CD4-positive, alpha-beta T cell treated with Interleukin-17A for 4 hours (primary cell): ENCODE measurements at regions not wholly inside any gene's neighbourhood (a gene's known extent, or its start where the extent isn't known, plus 50 kb on each side); places are given as distances from the start of the nearest gene placed in this dataset.
"Not testable (repeated sequence)": the region's sequence is repeated elsewhere in the genome, so short reads cannot be mapped to it uniquely, and the experiment has no call there.

Experiments
- DNase-seq: peaks from one replicate; pipeline ENCODE4 v3.0.0-alpha.2; 2020; ENCODE audit warnings: mixed read lengths

DNA sequence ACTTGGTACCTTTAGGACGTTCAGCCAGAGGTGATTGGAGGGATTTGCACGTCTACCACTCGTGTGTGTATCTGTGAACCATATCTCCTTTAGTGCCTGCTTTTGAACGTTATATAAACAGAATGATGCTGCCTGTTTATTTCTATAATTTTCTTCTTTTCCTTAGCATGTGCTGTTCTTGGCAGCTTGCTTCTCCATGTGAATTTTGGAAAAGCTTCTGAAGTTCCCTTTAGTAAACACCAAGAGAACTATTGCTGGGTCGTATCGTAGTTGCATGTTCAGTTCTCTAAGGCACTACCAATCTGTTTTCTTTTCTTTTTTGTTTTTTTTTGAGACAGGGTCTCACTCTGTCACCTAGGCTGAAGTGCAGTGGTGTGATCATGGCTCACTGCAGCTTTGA is 73.8 kb upstream of the FANCC start:
- not testable (repeated sequence) for DNase-seq

DNA sequence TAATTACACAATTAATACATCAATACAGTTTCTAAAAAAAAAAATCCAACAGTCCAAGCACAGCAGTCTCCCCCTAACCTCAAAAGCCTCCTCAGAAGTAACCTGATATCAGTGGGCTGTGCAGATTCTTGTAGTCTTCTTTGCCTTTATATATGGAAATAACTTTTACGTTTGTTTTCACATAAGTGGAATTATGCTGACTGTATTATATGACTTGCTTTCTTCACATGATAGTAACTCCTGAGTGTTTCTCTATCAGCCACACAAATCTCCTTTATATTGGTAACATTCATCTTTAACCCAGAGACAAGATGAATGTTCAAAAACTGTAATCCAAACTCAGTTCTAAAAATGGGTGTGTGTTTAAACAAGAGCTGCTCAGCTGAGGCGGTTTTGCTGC is 71.9 kb upstream of the FANCC start:
- DNase-seq = no peak

DNA sequence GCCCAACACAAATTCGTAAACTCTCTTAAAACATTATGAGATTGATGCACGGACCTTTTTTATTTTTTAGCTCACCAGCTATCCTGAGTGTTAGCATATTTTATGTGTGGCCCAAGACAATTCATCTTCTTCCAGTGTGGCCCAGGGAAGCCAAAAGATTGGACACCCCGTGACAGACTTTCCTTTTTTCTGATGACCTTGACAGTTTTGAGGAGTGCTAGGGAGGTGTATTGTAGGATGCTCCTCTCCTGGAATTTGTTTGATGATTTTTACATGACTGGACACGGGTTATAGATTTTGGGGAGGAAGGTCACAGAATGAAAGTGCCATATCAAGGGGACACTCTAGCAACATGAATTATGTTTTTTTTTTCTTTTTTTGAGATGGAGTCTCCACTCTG is 69.3 kb upstream of the FANCC start:
- no peak for DNase-seq

DNA sequence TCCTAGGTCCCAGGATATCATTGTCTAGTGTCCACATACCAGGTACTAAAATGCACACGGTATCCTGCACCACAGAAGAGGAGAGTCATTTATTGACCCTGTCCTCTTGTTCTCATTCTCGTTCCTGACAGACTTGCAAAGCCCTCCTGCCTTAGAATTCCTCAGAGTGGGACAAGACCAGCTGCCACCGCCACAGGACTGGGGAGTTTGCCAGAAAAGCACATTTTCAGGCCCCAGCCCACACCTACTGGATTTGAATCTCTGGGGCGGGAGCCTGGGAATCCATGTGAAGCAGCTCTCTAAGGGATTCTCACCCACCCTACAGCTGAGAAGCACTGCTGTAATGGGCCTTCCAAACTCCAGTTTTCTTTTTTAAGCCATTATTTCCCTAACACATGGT is 68.0 kb upstream of the FANCC start:
- no peak for DNase-seq

DNA sequence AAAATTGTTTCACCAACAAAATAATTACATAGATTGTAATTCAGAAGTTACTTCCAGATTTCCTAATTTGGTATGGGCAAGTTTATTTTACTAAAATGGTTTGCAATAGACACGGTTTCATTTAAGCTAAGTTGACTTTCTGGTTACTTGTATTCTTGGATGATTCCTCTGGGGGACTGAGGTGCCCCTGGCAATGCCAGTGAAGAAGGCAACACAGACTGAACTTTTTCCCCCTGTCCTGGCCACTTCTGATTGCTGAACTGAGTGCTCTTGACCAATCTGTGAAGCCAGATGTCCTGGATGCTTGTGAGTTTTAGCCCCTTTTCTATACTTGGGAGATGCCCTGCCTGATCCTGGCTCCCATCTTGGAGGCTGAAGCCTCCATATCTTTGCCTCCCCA is 66.3 kb upstream of the FANCC start:
- no peak for DNase-seq

DNA sequence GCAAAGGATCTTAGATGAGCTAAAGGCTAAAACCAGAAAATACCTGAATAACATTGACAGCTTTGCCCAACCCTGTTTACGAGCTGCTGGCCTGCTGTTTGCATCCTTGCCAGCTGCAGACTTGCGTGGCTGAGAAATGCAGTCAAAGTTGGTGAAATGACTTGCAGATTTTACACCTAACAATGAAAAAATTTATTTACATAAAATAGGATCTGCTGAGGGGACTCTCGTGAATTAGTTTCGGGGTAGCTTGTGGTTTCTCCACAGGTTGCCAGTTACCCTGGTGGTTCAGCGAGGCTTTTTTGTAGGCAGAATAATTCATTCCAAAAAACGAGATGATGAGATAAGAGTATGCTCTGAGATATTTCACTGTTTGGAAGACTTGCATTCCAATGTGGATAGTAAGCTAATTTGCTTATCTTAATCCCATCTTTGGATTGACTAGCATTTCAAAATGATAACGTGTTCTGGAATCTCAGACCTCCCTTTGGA is 65.7 kb upstream of the FANCC start:
- no peak for DNase-seq

DNA sequence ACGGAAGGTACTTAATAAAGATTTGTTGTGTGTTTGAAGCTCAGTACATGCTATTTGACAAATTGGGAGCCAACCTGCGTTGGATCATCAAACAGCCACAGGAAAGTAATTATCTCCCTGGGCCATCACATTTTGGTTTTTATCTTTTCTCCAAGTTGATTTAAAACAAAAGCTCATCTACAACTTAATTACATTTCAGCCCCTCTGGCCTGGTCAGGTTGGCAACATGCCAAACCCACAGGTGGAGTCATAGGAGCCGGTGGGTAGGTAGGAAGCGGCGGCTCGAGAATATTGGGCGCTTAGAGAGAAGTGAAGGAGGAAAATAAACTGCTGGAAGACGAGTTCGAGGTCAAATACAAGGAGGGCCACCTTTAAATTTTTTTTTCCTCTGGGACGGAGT is 64.9 kb upstream of the FANCC start:
- DNase-seq = no peak

DNA sequence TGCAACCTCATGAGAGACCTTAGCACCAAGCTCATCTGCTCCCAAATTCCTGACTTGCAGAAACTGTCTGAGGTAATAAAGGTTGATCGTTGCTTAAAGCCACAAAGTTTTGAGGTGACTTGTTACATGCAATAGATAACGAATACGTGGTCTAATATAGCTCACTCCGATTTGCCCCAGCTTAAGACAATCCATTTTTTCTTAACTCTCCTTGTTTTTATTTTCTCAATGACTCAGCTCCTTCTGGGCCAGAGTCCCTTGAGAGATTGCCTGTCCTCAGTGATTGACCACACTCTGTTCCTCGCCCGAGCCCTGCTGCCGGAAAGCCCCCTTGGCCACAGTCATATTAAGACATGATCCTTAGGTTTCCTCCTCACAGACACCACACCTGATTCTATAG is 63.7 kb upstream of the FANCC start:
- DNase-seq = no peak

DNA sequence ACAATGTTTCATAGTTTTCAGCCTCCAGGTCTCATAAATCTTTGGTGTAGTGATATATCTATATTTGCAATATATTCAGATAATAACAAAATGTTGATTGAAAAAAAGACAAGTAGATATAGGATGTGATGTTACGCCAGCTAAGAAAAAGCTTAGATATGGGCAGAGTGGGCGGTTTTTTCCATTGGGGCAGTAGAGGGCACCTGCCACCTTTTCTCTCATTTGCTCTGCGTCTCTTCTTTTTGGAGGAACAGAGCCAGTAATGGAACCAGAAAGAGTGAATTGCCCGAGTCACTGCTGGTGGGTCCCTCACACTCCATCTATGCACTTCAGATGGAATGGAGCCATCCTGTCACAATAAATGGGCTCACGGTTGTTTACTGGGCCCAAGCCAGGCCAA is 62.1 kb upstream of the FANCC start:
- DNase-seq = peak; percentile 44

DNA sequence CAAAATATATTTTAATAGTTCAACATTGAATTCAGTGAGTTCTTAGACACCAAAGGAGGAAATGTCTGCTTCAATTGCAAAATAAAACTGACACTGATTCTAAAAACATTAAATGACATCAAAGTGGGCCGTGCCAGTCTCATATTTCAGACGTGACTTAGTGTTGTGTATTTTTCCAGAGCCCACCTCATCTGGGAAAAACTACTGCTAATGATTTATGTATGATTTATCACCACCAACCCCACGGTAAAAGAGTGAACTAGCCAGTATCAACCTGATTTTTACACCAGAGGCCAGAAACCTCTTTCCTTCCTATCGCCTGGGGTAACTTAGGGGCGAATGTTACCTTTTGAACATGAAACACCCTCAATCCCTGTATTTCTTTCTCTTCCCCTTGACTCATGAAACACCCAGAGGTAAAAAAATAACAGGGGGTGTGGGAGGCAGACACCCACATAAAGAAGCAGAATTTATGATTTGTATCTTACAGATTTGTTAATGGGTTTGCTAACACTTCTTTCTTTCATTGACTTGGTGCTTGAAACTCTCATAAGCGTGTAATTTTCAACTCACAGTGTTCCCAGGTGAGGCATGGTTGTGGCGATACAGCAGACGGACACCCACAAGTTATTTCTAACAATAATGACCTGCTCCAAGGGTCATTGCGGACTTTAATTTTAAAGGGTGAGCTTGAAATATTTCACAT is 56.4 kb upstream of the FANCC start:
- DNase-seq = no peak

DNA sequence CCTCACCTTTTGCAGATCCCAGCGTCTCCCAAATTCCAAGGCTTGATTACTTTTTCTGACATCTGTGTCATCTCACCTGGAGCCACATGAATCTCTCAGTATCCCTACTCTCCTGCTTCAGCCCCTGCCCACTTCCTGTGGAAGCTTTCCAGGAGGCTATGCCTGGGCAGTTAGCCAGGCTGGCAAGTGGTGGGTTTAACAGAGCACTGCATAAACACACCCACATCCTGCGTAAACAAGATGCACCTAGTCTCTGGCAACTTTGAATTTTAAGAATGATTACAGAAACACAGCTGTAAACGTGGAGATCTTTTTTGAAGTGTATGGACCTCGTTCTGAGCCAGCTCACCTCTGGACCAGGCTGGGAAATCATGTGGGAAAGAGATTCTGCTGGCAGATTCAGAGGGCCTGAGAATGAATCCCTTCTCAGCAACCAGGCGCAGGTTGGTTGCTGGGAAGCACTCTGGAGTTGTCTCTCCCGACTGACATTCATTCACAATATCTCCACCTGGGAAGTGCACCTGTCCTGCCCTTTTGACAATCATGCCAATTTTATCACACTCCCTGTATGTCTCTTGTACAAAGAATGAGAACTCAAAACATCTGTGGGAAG is 55.7 kb upstream of the FANCC start:
- DNase-seq = no peak

DNA sequence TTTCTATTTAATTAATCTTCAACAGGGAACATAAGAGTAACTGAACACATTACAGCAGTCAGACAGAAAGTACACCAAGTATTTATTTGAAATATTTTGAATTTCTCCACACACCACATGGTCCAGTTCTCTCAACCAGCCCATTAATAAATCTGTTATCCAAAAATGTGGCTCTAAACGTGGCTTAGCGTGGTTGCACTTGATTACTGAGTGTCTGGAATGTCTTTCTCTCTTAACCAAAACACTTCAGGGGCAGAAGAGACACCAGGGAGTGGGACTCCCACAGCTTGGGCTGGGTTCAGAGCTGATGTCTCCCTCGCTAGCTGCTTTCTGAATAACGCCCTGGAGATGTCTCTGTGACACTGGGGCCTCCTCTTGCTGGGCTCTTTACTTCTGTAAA is 52.6 kb upstream of the FANCC start:
- no peak for DNase-seq

DNA sequence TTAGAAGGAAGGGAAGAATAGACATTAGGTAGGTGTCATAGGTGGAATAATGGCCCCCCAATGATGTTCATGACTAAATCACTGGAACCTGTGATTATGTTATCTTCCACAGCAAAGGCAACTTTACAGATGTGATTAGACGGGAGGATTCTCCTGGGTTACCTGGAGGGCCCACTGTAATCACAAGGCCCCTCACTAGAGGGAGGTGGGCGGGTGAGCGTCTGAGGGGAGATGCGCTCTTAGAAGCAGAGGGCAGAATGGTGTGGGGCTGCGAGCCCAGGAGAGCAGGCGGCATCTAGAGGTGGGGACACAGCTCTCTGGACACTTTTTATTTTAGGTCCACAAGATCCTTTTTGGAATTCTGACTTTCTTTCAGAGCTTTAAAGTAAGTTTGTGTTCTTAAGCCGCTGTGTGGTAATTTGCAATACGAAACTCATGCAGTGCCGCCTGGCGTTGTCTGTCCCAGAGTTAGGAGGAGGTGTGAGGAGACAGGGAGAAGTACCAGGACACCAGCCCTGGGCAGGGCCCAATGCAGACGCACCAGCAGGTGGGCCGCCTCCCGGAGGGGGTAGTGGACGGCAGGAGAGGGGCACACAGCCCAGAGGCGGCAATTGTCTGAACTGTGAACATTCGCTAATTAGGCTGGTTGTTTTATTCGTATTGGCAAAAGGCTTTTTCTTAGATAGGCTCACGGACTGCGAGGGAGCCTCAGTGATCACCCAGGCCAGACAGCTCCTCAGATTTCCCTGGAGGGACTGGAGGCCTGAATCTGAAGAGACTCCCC is 51.1 kb upstream of the FANCC start:
- DNase-seq = no peak
